DND-41 (cell line): ENCODE measurements at regions not wholly inside any gene's neighbourhood (a gene's known extent, or its start where the extent isn't known, plus 50 kb on each side); places are given as distances from the start of the nearest gene placed in this dataset.

Experiments used
- ATAC-seq: fragments of 200-7000 bp; cut with Tn5 transposase; 3 replicates; pipeline ENCODE4 v1.9.1; 2021; ENCODE audit warnings: low read depth; ENCODE audit not compliant: insufficient read depth
- DNase-seq: peaks from one replicate; pipeline ENCODE4 v3.0.0-alpha.2; 2020
- H2AFZ ChIP-seq: 2 replicates; pipeline ENCODE4 v1.6.0; 2012; ENCODE audit warnings: low read depth, low read length
- H3K27ac ChIP-seq: 2 replicates; pipeline ENCODE4 v1.5.1; 2012; ENCODE audit warnings: low read length, inconsistent platforms
- H3K27me3 ChIP-seq: fragments of 200-600 bp; sonication (generic); 2 replicates; pipeline ENCODE4 v1.6.0; 2012; ENCODE audit warnings: low read length, mild to moderate bottlenecking, inconsistent platforms; ENCODE audit not compliant: insufficient read depth, poor library complexity
- H3K36me3 ChIP-seq: 2 replicates; pipeline ENCODE4 v1.5.1; 2012; ENCODE audit warnings: low read length, inconsistent platforms; ENCODE audit not compliant: insufficient read depth
- H3K4me1 ChIP-seq: 2 replicates; pipeline ENCODE4 v1.5.1; 2012; ENCODE audit warnings: mild to moderate bottlenecking, low read length; ENCODE audit not compliant: insufficient read depth
- H3K4me2 ChIP-seq: 2 replicates; pipeline ENCODE4 v1.6.0; 2012; ENCODE audit warnings: mild to moderate bottlenecking, moderate library complexity, low read length, inconsistent platforms; ENCODE audit not compliant: insufficient read depth
- H3K4me3 ChIP-seq, 2 experiments: fragments of 200-600 bp in 1 of 2; shearing (Covaris generic) in 1 of 2; 2 replicates each; pipeline ENCODE4 v1.5.1; 2012 to 2016; ENCODE audit warnings: inconsistent platforms in 2 of 2, low read length in 2 of 2, mild to moderate bottlenecking in 2 of 2, low read depth in 1 of 2, moderate library complexity in 1 of 2
- H3K79me2 ChIP-seq: 2 replicates; pipeline ENCODE4 v1.6.0; 2012; ENCODE audit warnings: low read length, inconsistent platforms; ENCODE audit not compliant: insufficient read depth
- H3K9ac ChIP-seq: 2 replicates; pipeline ENCODE4 v1.6.0; 2012; ENCODE audit warnings: low read depth, mild to moderate bottlenecking, inconsistent platforms, low read length, moderate library complexity
- H3K9me3 ChIP-seq: 2 replicates; pipeline ENCODE4 v1.5.1; 2012; ENCODE audit warnings: low read length, moderate library complexity, mild to moderate bottlenecking, inconsistent platforms; ENCODE audit not compliant: insufficient read depth, severe bottlenecking
- H4K20me1 ChIP-seq: 2 replicates; pipeline ENCODE4 v1.6.0; 2012; ENCODE audit warnings: low read length; ENCODE audit not compliant: insufficient read depth
- EZH2 ChIP-seq: IDR thresholded peaks from 3 replicates; pipeline ENCODE4 v1.6.1; 2012; ENCODE audit warnings: borderline replicate concordance, low read depth, mild to moderate bottlenecking, moderate library complexity, low read length, inconsistent platforms; ENCODE audit not compliant: severe bottlenecking
- TF ChIP-seq, protein P1 (sequence below): IDR thresholded peaks from 2 replicates; pipeline ENCODE4 v1.5.1; 2012; ENCODE audit warnings: borderline replicate concordance, low read length, moderate library complexity, mild to moderate bottlenecking; ENCODE audit not compliant: poor library complexity, severe bottlenecking; ENCODE audit errors: extremely low read depth

DNA sequence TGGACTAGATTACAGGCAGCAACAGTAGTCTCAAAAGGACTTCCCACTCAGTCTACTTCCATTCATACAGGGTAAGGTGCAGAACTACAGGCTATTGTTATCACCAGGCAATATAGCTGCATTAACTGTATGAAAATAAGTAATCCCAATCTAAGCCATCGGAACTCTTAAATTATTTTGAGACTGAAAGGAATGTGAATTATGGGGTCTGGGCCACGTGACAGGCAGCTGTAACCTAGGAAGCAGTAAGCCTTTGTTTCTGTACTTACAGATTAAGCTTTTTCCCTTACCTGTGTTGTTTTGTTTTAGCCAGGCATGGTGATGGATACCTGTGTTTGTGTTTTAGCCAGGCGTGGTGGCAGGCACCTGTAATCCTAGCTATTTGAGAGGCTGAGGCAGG, 152.4 kb upstream of the TRIM24 start:
- Histone ChIP-seq H3K27ac (no peak overlapping the region), H3K4me3 (no peak overlapping the region)

DNA sequence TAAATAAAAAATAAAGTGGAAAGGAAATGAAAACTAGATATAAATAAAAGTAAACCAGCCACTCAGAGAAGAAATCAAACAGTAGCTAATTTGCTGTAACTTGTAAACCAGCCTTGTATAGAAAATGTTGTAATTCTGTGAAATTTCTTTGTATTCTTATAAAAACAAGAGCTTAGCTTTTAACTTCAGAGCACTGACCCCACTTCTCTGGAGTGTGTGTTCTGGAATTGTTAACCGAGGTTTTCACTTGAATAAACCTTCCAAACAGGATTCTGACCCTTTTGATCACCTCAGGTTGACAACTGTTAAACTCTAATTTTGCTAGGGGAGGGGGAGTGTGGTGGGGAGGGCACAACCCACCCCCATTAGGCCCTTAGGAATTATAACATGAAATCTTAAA, 151.9 kb upstream of the TRIM24 start:
- Histone ChIP-seq H3K4me1 (no peaks in the 10 kb centered on the region), H3K27me3 (no peaks in the 10 kb centered on the region), H3K4me2 (no peak overlapping the region), H3K9me3 (no peaks in the 10 kb centered on the region), H3K79me2 (no peaks in the 10 kb centered on the region), H3K27ac (no peak overlapping the region), H3K36me3 (no peaks in the 10 kb centered on the region), H3K4me3 (no peak overlapping the region), H2AFZ (no peak overlapping the region), H4K20me1 (no peaks in the 10 kb centered on the region), H3K9ac (no peak overlapping the region)
- ATAC-seq: no peak
- DNase-seq: no peak
- TF ChIP-seq, protein P1, sequence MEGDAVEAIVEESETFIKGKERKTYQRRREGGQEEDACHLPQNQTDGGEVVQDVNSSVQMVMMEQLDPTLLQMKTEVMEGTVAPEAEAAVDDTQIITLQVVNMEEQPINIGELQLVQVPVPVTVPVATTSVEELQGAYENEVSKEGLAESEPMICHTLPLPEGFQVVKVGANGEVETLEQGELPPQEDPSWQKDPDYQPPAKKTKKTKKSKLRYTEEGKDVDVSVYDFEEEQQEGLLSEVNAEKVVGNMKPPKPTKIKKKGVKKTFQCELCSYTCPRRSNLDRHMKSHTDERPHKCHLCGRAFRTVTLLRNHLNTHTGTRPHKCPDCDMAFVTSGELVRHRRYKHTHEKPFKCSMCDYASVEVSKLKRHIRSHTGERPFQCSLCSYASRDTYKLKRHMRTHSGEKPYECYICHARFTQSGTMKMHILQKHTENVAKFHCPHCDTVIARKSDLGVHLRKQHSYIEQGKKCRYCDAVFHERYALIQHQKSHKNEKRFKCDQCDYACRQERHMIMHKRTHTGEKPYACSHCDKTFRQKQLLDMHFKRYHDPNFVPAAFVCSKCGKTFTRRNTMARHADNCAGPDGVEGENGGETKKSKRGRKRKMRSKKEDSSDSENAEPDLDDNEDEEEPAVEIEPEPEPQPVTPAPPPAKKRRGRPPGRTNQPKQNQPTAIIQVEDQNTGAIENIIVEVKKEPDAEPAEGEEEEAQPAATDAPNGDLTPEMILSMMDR: no peak
- TF ChIP-seq EZH2: no peak

More for the DNA sequence above, 152.4 kb upstream of the TRIM24 start:
- Histone ChIP-seq H3K4me2 (no peak overlapping the region), H3K9me3 (no peaks in the 10 kb centered on the region), H2AFZ (no peak overlapping the region), H3K9ac (no peak overlapping the region), H3K4me1 (no peaks in the 10 kb centered on the region), H4K20me1 (no peaks in the 10 kb centered on the region), H3K79me2 (no peaks in the 10 kb centered on the region), H3K27me3 (no peaks in the 10 kb centered on the region), H3K36me3 (no peaks in the 10 kb centered on the region)
- ATAC-seq (no peak), DNase-seq (no peak)
- TF ChIP-seq EZH2: no peak
- TF ChIP-seq, protein P1: no peak

DNA sequence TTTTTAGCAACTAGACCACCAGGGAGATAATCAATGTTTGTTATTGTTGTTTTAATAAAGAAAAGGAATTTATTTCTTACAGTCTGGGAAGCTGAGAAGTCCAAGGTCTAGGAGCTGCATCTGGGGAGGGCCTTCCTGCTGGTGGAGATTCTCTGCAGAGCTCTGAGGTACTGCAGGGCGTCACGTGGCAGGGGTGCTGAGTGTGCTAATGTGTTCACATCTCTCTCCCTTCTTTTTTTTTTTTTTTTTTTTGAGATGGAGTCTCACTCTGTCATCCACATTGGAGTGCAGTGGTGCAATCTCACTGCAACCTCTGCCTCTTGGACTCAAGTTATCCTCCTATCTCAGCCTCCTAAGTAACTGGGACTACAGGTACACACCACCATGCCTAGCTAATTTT, 150.9 kb upstream of the TRIM24 start:
- no peak for DNase-seq

More for the DNA sequence above, 150.9 kb upstream of the TRIM24 start:
- Histone ChIP-seq H3K9me3 (no peaks in the 10 kb centered on the region), H3K27ac (no peak overlapping the region), H4K20me1 (no peaks in the 10 kb centered on the region), H3K79me2 (no peaks in the 10 kb centered on the region), H3K4me3 (no peak overlapping the region), H3K27me3 (no peaks in the 10 kb centered on the region), H3K36me3 (no peaks in the 10 kb centered on the region), H3K4me2 (no peak overlapping the region), H3K9ac (no peak overlapping the region), H2AFZ (no peak overlapping the region), H3K4me1 (no peaks in the 10 kb centered on the region)
- ATAC-seq: no peak
- TF ChIP-seq, protein P1: no peak
- no peak for TF ChIP-seq EZH2
